Spleen (tissue), 11 donors: ENCODE measurements at regions not wholly inside any gene's neighbourhood (a gene's known extent, or its start where the extent isn't known, plus 50 kb on each side); places are given as distances from the start of the nearest gene placed in this dataset.

Experiments
- DNase-seq: peaks from one replicate; pipeline ENCODE4 v3.0.0-alpha.2; 2020
- H3K27ac ChIP-seq, 8 donors: fragments of 200-600 bp; sonication (generic) in 7 of 8; 1 replicate in 4 of 8; 2 replicates in 4 of 8; pipeline versions ENCODE4 v1.5.0 to v1.8.0; 2016 to 2021; ENCODE audit warnings: inconsistent platforms in 4 of 8, mild to moderate bottlenecking in 4 of 8, moderate library complexity in 1 of 8
- H3K27me3 ChIP-seq, 7 donors: fragments of 200-600 bp; sonication (generic) in 6 of 7; replicated peaks in 1 of 7; 1 replicate in 4 of 7; 2 replicates in 3 of 7; pipeline versions ENCODE4 v1.5.0 to v1.8.0; 2016 to 2021; ENCODE audit warnings: inconsistent platforms in 3 of 7, mild to moderate bottlenecking in 1 of 7
- H3K36me3 ChIP-seq, 6 donors: fragments of 200-600 bp; sonication (generic) in 5 of 6; 1 replicate in 4 of 6; 2 replicates in 2 of 6; pipeline versions ENCODE4 v1.5.0 to v1.8.0; 2016 to 2021; ENCODE audit warnings: inconsistent platforms in 2 of 6
- H3K4me1 ChIP-seq, 6 donors: fragments of 200-600 bp; sonication (generic) in 5 of 6; 1 replicate in 3 of 6; 2 replicates in 3 of 6; pipeline versions ENCODE4 v1.5.0 to v1.8.0; 2016 to 2021; ENCODE audit warnings: inconsistent platforms in 3 of 6
- H3K4me3 ChIP-seq, 8 donors: fragments of 200-600 bp; sonication (generic) in 7 of 8; 1 replicate in 4 of 8; 2 replicates in 4 of 8; pipeline versions ENCODE4 v1.5.0 to v1.8.0; 2016 to 2021; ENCODE audit warnings: inconsistent platforms in 4 of 8, mild to moderate bottlenecking in 4 of 8, moderate library complexity in 2 of 8
- H3K9me3 ChIP-seq, 8 donors: fragments of 200-600 bp; sonication (generic) in 7 of 8; 1 replicate in 4 of 8; 2 replicates in 4 of 8; pipeline versions ENCODE4 v1.5.0 to v1.8.0; 2016 to 2021; ENCODE audit warnings: inconsistent platforms in 4 of 8
- POLR2A ChIP-seq, 3 donors: fragments of 450-650 bp; IDR thresholded peaks; one replicate each; pipeline ENCODE4 v1.5.1; 2017; ENCODE audit warnings: antibody characterized with exemption in 3 of 3, mild to moderate bottlenecking in 1 of 3
- POLR2AphosphoS5 ChIP-seq, 3 donors: sonication (generic); formaldehyde crosslinking; IDR thresholded peaks; one replicate each; pipeline ENCODE4 v1.5.1; 2017; ENCODE audit warnings: antibody characterized with exemption in 3 of 3
- WGBS, 5 donors: extraction: QIAGEN DNeasy Blood & Tissue Kit in 3 of 5; methylation state at CpG; one replicate each; pipeline versions ENCODE4 v1.1.5 to v1.1.7; 2013 to 2018; 5-methylcytosine and 5-hydroxymethylcytosine counted together
- intact Hi-C: fragments of 100-400 bp; cut with DNase I; formaldehyde crosslinking; loops from one replicate; pipeline ENCODE4 v1.15.0; 2023; ENCODE audit warnings: low total_unique reads
- TF ChIP-seq, protein P1 (sequence below), 11 experiments: fragments of 200-600 bp in 7 of 11; fragments of 450-650 bp in 4 of 11; sonication (generic) in 4 of 11; IDR thresholded peaks in 8 of 11; conservative IDR thresholded peaks in 3 of 11; 1 replicate in 7 of 11; 2 replicates in 4 of 11; pipeline versions ENCODE4 v1.4.0 to v1.8.0; 2016 to 2021; ENCODE audit warnings: antibody characterized with exemption in 11 of 11, inconsistent platforms in 4 of 11, mild to moderate bottlenecking in 1 of 11
- donor health status: healthy with polysubstance abuse.
- donor health status: DM: no; HTN: no; CAD: no; lungs with moderate emphysema.
- donor health status: DM: no; HTN: no; CAD: no.
- donor health status: Bipolar disorder and iron deficiency.
- donor health status: healthy.
- donor health status: DM: no; HTN: no; CAD: no.
- donor health status: DM: yes; HTN: yes; CAD: no.

DNA sequence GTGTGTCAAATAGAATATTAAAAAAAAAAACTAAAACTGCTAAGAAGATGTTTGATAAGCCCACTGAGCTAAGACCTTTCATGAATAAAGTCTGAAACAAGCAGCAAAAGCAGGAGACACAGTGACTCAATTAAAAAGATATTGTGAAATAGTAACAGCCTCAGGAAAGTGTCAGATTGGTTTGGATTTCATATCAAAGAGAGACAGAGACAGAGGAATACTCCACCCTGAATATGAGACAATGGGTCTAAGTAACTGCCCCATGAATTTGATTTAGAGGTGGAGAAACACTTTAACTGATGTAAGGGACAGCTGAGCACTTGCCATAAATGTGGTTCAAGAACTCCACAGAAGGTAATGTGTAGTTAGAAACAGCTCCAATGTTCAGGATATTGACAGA is 277.9 kb upstream of the FOXG1 start:
- intact Hi-C loops, result no loop called here

DNA sequence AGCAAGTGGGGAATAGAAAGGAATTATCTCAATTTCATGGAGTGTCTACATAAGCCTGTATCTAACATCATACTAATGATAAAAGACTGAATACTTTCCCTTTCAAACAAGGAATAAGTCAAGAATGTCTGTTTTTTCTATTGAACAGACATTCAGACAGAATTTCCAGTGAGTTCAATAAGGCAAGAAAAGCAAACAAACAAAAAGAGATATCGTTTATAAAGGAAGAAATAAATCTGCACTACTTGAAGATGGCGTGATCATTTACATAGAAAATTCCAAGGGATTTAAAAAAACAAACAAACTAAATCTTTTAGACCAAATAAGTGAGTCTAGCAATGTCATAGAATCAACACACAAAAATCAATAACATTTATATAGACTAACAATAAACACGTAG is 273.1 kb upstream of the FOXG1 start:
- Histone ChIP-seq H3K36me3 (no peaks in the 10 kb centered on the region), H3K4me1 (no peaks in the 10 kb centered on the region), H3K27ac (no peak overlapping the region), H3K4me3 (no peak overlapping the region), H3K27me3 (no peaks in the 10 kb centered on the region), H3K9me3 (peaks cover 0 to 11% (median 1%) of the 10 kb centered on the region in 8 donors)
- DNase-seq, result no peak
- TF ChIP-seq POLR2A (IDR thresholded peaks at IDR 0.05) (no peak), POLR2AphosphoS5 (IDR thresholded peaks at IDR 0.05) (no peak)
- TF ChIP-seq, protein P1, sequence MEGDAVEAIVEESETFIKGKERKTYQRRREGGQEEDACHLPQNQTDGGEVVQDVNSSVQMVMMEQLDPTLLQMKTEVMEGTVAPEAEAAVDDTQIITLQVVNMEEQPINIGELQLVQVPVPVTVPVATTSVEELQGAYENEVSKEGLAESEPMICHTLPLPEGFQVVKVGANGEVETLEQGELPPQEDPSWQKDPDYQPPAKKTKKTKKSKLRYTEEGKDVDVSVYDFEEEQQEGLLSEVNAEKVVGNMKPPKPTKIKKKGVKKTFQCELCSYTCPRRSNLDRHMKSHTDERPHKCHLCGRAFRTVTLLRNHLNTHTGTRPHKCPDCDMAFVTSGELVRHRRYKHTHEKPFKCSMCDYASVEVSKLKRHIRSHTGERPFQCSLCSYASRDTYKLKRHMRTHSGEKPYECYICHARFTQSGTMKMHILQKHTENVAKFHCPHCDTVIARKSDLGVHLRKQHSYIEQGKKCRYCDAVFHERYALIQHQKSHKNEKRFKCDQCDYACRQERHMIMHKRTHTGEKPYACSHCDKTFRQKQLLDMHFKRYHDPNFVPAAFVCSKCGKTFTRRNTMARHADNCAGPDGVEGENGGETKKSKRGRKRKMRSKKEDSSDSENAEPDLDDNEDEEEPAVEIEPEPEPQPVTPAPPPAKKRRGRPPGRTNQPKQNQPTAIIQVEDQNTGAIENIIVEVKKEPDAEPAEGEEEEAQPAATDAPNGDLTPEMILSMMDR (IDR thresholded peaks at IDR 0.05 in 8 of 11, conservative IDR thresholded peaks at IDR 0.05 in 3 of 11), result no peak
- intact Hi-C loops, result no loop called here
- 64 to 85% (median 79%) methylated on average over 3 of the region's 3 CpGs for WGBS, 5 donors

More for the DNA sequence above, 277.9 kb upstream of the FOXG1 start:
- Histone ChIP-seq H3K4me3 (no peak overlapping the region), H3K9me3 (peaks cover 0 to 5% (median 0%) of the 10 kb centered on the region in 8 donors), H3K27ac (no peak overlapping the region), H3K27me3 (no peaks in the 10 kb centered on the region), H3K4me1 (no peaks in the 10 kb centered on the region), H3K36me3 (no peaks in the 10 kb centered on the region)
- no peak for TF ChIP-seq POLR2A (IDR thresholded peaks at IDR 0.05)
- TF ChIP-seq, protein P1 (IDR thresholded peaks at IDR 0.05 in 8 of 11, conservative IDR thresholded peaks at IDR 0.05 in 3 of 11), result no peak
- no peak for TF ChIP-seq POLR2AphosphoS5 (IDR thresholded peaks at IDR 0.05)
- no peak for DNase-seq

DNA sequence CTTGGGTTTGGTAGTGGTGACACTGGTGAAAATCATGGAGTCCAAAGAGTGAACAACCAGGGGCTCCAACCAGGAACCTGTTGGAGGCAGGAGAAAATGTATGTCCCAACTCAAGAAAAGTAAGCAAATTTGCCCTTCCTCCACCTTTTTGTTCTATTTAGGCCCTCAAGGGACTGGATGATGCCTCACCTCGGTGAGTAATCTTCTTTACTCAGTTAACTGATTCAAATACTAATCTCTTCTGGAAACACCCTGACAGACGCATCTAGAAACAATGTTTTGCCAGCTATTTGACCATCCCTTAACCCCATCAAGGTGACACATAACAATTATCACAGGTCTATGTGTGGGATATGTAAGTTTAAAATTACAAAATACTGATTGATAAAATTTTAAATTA is 272.4 kb upstream of the FOXG1 start:
- H3K4me1 ChIP-seq, result no peaks in the 10 kb centered on the region
- TF ChIP-seq POLR2AphosphoS5 (IDR thresholded peaks at IDR 0.05) (no peak), POLR2A (IDR thresholded peaks at IDR 0.05) (no peak)
- TF ChIP-seq, protein P1 (IDR thresholded peaks at IDR 0.05 in 8 of 11, conservative IDR thresholded peaks at IDR 0.05 in 3 of 11), result no peak
- no peaks in the 10 kb centered on the region for H3K27me3 ChIP-seq
- intact Hi-C loops, result no loop called here
- no peak for DNase-seq
- H3K9me3 ChIP-seq, result peaks cover 0 to 17% (median 1%) of the 10 kb centered on the region in 8 donors
- H3K4me3 ChIP-seq, result no peak overlapping the region
- H3K27ac ChIP-seq, result no peak overlapping the region
- no peaks in the 10 kb centered on the region for H3K36me3 ChIP-seq
- WGBS, 5 donors, result 57 to 76% (median 71%) methylated on average over 2 of the region's 2 CpGs

DNA sequence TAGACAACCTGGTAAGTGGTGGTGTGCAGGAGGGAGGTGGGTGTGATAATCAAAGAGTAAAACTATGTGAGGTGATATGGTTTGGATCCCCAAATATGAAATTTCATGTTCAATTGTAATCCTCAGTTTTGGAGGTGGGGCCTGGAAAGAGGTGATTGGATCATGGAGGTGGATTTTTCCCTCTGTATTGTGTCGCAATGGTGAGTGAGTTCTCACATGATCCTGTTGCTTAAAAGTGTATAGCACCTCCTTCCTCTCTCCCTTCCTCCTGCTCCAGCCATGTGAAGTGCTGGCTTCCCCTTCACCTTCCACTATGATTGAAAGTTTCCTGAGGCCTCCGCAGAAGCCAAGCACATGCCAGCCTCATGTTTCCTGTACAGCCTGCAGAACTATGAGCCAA is 270.2 kb upstream of the FOXG1 start:
- Histone ChIP-seq H3K4me3 (no peak overlapping the region), H3K36me3 (no peaks in the 10 kb centered on the region), H3K9me3 (peaks cover 0 to 20% (median 1%) of the 10 kb centered on the region in 8 donors), H3K4me1 (no peaks in the 10 kb centered on the region), H3K27me3 (no peaks in the 10 kb centered on the region), H3K27ac (no peak overlapping the region)
- intact Hi-C loops, result no loop called here
- WGBS, 5 donors, result 30 to 50% (median 40%) methylated on average over 2 of the region's 2 CpGs
- DNase-seq, result no peak
- no peak for TF ChIP-seq POLR2A (IDR thresholded peaks at IDR 0.05)
- TF ChIP-seq, protein P1 (IDR thresholded peaks at IDR 0.05 in 8 of 11, conservative IDR thresholded peaks at IDR 0.05 in 3 of 11), result no peak
- no peak for TF ChIP-seq POLR2AphosphoS5 (IDR thresholded peaks at IDR 0.05)
